Tibial artery (tissue), 4 donors: ENCODE measurements at regions not wholly inside any gene's neighbourhood (a gene's known extent, or its start where the extent isn't known, plus 50 kb on each side); places are given as distances from the start of the nearest gene placed in this dataset.

Experiments used
- DNase-seq, 2 donors: peaks; one replicate each; pipeline ENCODE4 v3.0.0-alpha.2; 2019
- H3K27ac ChIP-seq, 2 donors: fragments of 200-600 bp; sonication (generic) in 1 of 2; 1 replicate in 1 of 2; 2 replicates in 1 of 2; pipeline ENCODE4 v1.5.1; 2018 to 2019; ENCODE audit warnings: mild to moderate bottlenecking in 1 of 2
- H3K27me3 ChIP-seq, 2 donors: fragments of 200-600 bp; sonication (generic) in 1 of 2; one replicate each; pipeline versions ENCODE4 v1.5.1 to v1.6.0; 2016 to 2019
- H3K36me3 ChIP-seq, 3 donors: fragments of 200-600 bp; sonication (generic) in 2 of 3; one replicate each; pipeline ENCODE4 v1.5.1; 2016 to 2019; ENCODE audit warnings: mild to moderate bottlenecking in 2 of 3
- H3K4me1 ChIP-seq, 4 donors: fragments of 200-600 bp; sonication (generic) in 2 of 4; 1 replicate in 3 of 4; 2 replicates in 1 of 4; pipeline ENCODE4 v1.5.1; 2016 to 2019
- H3K4me3 ChIP-seq, 2 donors: fragments of 200-600 bp; sonication (generic) in 1 of 2; 1 replicate in 1 of 2; 2 replicates in 1 of 2; pipeline ENCODE4 v1.5.1; 2018 to 2019; ENCODE audit warnings: mild to moderate bottlenecking in 2 of 2
- H3K9me3 ChIP-seq, 3 donors: fragments of 200-600 bp; sonication (generic) in 1 of 3; one replicate each; pipeline ENCODE4 v1.5.1; 2016 to 2019
- intact Hi-C: fragments of 100-400 bp; cut with DNase I; formaldehyde crosslinking; loops from one replicate; pipeline ENCODE4 v1.15.0; 2023; ENCODE audit warnings: low total_unique reads
- TF ChIP-seq, protein P1 (sequence below), 2 experiments: fragments of 200-600 bp in 1 of 2; fragments of 450-650 bp in 1 of 2; IDR thresholded peaks; one replicate each; pipeline ENCODE4 v1.5.1; 2017 to 2019; ENCODE audit warnings: antibody characterized with exemption in 2 of 2, mild to moderate bottlenecking in 1 of 2, moderate library complexity in 1 of 2

DNA sequence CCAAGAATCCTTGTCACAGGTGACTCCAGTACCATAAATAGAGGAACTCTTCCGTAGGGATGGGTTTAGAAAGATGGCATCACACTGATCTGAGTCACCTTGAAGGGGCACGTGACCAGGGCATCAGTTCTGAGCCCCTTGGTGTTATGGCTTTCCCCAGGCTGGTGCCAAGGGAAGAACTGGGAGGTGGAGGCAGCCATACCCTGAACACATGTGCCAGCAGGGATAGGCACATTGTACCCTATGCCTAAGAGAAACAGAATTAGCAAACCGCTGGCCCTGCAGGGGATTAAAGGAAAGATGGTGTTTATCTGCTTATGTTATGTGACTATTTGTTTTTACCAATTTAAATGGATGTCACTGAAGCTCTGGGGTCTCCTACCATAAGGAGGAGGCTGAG, 196.2 kb downstream of the RGS3 start:
- Histone ChIP-seq H3K27me3 (peaks cover 0 to 16% of the 10 kb centered on the region in 2 donors), H3K36me3 (no peaks in the 10 kb centered on the region), H3K9me3 (no peaks in the 10 kb centered on the region), H3K4me3 (no peak overlapping the region), H3K27ac (no peak overlapping the region), H3K4me1 (peaks cover 0 to 12% (median 6%) of the 10 kb centered on the region in 4 donors)
- TF ChIP-seq, protein P1, sequence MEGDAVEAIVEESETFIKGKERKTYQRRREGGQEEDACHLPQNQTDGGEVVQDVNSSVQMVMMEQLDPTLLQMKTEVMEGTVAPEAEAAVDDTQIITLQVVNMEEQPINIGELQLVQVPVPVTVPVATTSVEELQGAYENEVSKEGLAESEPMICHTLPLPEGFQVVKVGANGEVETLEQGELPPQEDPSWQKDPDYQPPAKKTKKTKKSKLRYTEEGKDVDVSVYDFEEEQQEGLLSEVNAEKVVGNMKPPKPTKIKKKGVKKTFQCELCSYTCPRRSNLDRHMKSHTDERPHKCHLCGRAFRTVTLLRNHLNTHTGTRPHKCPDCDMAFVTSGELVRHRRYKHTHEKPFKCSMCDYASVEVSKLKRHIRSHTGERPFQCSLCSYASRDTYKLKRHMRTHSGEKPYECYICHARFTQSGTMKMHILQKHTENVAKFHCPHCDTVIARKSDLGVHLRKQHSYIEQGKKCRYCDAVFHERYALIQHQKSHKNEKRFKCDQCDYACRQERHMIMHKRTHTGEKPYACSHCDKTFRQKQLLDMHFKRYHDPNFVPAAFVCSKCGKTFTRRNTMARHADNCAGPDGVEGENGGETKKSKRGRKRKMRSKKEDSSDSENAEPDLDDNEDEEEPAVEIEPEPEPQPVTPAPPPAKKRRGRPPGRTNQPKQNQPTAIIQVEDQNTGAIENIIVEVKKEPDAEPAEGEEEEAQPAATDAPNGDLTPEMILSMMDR (IDR thresholded peaks at IDR 0.05): no peak
- intact Hi-C loops: loop anchor here (5.0 to 10.0 kb wide), 2 partner anchors 252 to 385 kb away; partner anchors contain the start of genes CDC26 and PRPF4
- peak in 1 of 2 donors; percentile 28 for DNase-seq

DNA sequence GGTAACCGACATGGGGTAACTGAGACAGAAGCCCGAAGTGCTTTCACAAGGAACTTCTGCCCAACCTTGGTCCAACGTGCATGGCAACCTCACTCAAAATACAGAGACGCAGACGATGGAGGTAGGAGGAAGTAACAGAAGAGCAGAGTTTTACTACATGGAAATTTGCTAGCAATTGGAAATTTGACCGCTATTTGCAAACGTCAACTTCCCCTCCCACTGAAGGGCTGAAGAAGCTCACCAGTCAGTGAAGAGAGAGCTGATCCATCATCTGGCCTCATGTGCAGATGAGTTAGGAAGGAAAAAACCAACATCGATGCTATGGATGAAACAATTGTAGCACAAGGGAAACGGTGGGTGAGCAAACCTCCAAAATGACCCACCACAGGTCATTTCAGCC, 196.7 kb downstream of the RGS3 start:
- intact Hi-C loops: no loop called here
- no peak overlapping the region for H3K27ac ChIP-seq
- peaks cover 0 to 16% of the 10 kb centered on the region in 2 donors for H3K27me3 ChIP-seq
- H3K9me3 ChIP-seq: no peaks in the 10 kb centered on the region
- DNase-seq: no peak
- no peaks in the 10 kb centered on the region for H3K36me3 ChIP-seq
- TF ChIP-seq, protein P1 (IDR thresholded peaks at IDR 0.05): no peak
- no peak overlapping the region for H3K4me3 ChIP-seq
- H3K4me1 ChIP-seq: peaks cover 0 to 7% (median 1%) of the 10 kb centered on the region in 4 donors

DNA sequence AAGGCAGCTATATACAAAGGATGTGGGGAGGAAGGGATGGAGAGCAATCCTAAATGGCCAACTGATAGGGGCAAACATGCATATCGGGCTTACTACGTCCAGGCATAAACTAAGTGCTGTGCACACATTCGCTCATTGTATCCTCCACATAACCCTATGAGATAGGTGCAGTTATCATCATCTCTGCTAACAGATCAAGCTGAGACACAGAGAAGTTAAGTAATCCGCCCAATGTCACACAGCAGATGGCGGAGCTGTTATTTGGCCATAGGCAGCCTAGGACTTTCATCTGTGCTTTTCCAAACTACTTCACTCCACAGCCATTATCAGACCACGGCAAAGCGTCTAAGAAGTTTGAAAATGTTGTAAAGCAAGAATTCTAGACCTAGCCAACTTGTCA, 197.5 kb downstream of the RGS3 start:
- H3K4me3 ChIP-seq: no peak overlapping the region
- H3K36me3 ChIP-seq: no peaks in the 10 kb centered on the region
- peaks cover 0 to 16% of the 10 kb centered on the region in 2 donors for H3K27me3 ChIP-seq
- no peak for DNase-seq
- H3K27ac ChIP-seq: no peak overlapping the region
- H3K9me3 ChIP-seq: no peaks in the 10 kb centered on the region
- TF ChIP-seq, protein P1 (IDR thresholded peaks at IDR 0.05): no peak
- H3K4me1 ChIP-seq: peaks cover 0 to 5% (median 0%) of the 10 kb centered on the region in 4 donors
- intact Hi-C loops: no loop called here

DNA sequence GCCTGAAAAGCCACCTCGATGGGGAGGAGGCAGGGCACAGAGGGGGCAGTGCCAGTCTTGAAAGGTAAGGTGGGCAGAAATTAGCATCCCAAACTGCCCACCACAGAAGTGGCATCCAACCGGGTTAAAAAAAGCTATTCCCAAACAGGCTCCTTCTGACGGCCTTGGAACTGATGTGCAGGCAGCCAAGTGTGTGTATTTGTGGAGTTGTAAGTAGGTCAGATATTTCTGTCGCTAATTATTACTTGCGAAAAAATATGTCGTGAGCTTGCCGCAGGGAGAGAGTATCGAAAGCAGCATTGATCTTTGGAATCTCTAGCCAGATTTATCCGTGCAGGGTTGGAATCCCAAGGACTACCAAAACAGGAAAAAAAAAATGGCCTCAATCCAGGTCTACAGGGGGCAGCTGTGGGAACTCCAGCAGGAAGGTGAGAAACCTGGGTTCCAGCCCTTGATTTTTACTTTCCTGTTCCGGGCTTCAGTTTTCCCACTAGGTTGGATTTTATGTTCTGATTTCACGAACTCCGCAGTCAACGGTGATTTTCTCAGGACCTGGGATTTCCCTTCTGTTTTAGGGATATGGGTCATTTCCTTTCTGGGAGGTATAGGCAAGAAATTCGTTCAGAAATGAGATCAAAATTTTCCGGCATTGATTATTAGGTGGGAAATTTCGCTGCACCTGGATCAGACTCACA, 200.8 kb downstream of the RGS3 start:
- DNase-seq: no peak
- H3K4me3 ChIP-seq: no peak overlapping the region
- H3K27me3 ChIP-seq: peaks cover 0 to 9% of the 10 kb centered on the region in 2 donors
- no peaks in the 10 kb centered on the region for H3K36me3 ChIP-seq
- no peak overlapping the region for H3K27ac ChIP-seq
- TF ChIP-seq, protein P1 (IDR thresholded peaks at IDR 0.05): no peak
- intact Hi-C loops: no loop called here
- H3K4me1 ChIP-seq: no peaks in the 10 kb centered on the region
- no peaks in the 10 kb centered on the region for H3K9me3 ChIP-seq

DNA sequence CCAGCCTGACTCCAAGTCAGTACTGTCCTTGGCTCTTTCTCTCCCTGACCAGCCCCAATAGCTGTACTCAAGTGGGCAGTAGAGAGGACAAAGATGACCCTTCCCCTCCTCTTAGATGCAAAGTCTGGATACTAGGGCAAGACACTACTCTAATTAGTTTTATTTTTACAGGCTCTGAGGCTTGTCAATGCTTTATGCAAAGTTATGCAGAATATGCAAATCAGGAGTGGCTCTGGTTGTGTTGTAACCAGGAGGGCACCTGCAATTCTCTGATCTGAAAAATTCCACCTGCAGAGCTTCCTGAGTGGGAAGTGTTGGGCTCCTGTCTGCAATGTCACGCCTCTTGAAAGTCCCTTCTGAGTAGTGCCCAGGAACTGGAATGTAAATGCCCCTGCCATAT, 201.5 kb downstream of the RGS3 start:
- Histone ChIP-seq H3K9me3 (no peaks in the 10 kb centered on the region), H3K4me1 (no peaks in the 10 kb centered on the region), H3K27ac (no peak overlapping the region), H3K36me3 (no peaks in the 10 kb centered on the region), H3K27me3 (peaks cover 0 to 2% of the 10 kb centered on the region in 2 donors), H3K4me3 (no peak overlapping the region)
- TF ChIP-seq, protein P1 (IDR thresholded peaks at IDR 0.05): no peak
- intact Hi-C loops: no loop called here
- no peak for DNase-seq
